Trophoblast cell (in vitro differentiated cells and primary cell): ENCODE measurements at regions not wholly inside any gene's neighbourhood (a gene's known extent, or its start where the extent isn't known, plus 50 kb on each side); places are given as distances from the start of the nearest gene placed in this dataset.
A peak's percentile ranks its signal among the peaks of the same experiment; 100 is the strongest.
"Not testable (repeated sequence)": the region's sequence is repeated elsewhere in the genome, so short reads cannot be mapped to it uniquely, and the experiment has no call there.

Experiments used
- DNase-seq, 2 donors: peaks; one replicate each; pipeline ENCODE4 v3.0.0-alpha.2; 2016
- H2AFZ ChIP-seq: 2 replicates; pipeline ENCODE4 v1.6.1; 2013; ENCODE audit warnings: low read length, moderate library complexity, mild to moderate bottlenecking; ENCODE audit not compliant: insufficient read depth, poor library complexity
- H2AK5ac ChIP-seq: 2 replicates; pipeline ENCODE4 v1.6.1; 2013; ENCODE audit warnings: mild to moderate bottlenecking, low read length
- H2BK120ac ChIP-seq: 2 replicates; pipeline ENCODE4 v1.6.1; 2013; ENCODE audit warnings: low read length, mild to moderate bottlenecking, moderate library complexity; ENCODE audit not compliant: insufficient read depth, poor library complexity
- H2BK12ac ChIP-seq: 2 replicates; pipeline ENCODE4 v1.6.1; 2013; ENCODE audit warnings: mild to moderate bottlenecking, low read length, moderate library complexity
- H2BK5ac ChIP-seq: 2 replicates; pipeline ENCODE4 v1.6.1; 2013; ENCODE audit warnings: low read length, low read depth, moderate library complexity, mild to moderate bottlenecking; ENCODE audit not compliant: poor library complexity
- H3K14ac ChIP-seq: 2 replicates; pipeline ENCODE4 v1.6.1; 2013; ENCODE audit warnings: mild to moderate bottlenecking, low read length
- H3K18ac ChIP-seq: 2 replicates; pipeline ENCODE4 v1.6.1; 2013; ENCODE audit warnings: mild to moderate bottlenecking, low read length
- H3K23ac ChIP-seq: 2 replicates; pipeline ENCODE4 v1.6.1; 2013; ENCODE audit warnings: low read length
- H3K27ac ChIP-seq: 2 replicates; pipeline ENCODE4 v1.5.1; 2013; ENCODE audit warnings: low read depth, mild to moderate bottlenecking, inconsistent platforms, low read length, moderate library complexity
- H3K27me3 ChIP-seq: 2 replicates; pipeline ENCODE4 v1.6.1; 2013; ENCODE audit warnings: inconsistent platforms, mild to moderate bottlenecking, low read length, moderate library complexity; ENCODE audit not compliant: insufficient read depth
- H3K36me3 ChIP-seq, 2 experiments: 1 replicate in 1 of 2; 2 replicates in 1 of 2; pipeline ENCODE4 v1.6.1; 2013; ENCODE audit warnings: low read length in 2 of 2, mild to moderate bottlenecking in 2 of 2, moderate library complexity in 1 of 2; ENCODE audit not compliant: insufficient read depth in 2 of 2, control insufficient read depth in 1 of 2
- H3K4ac ChIP-seq: 2 replicates; pipeline ENCODE4 v1.6.1; 2013; ENCODE audit warnings: low read depth, mild to moderate bottlenecking, low read length, moderate library complexity
- H3K4me1 ChIP-seq, 2 experiments: 1 replicate in 1 of 2; 2 replicates in 1 of 2; pipeline ENCODE4 v1.6.1; 2013; ENCODE audit warnings: low read length in 2 of 2, mild to moderate bottlenecking in 2 of 2, moderate library complexity in 1 of 2; ENCODE audit not compliant: insufficient read depth in 2 of 2, control insufficient read depth in 1 of 2
- H3K4me2 ChIP-seq: 2 replicates; pipeline ENCODE4 v1.6.1; 2013; ENCODE audit warnings: inconsistent platforms, mild to moderate bottlenecking, low read length, moderate library complexity
- H3K4me3 ChIP-seq: 2 replicates; pipeline ENCODE4 v1.5.1; 2013; ENCODE audit warnings: mild to moderate bottlenecking, low read depth, low read length, inconsistent platforms
- H3K79me1 ChIP-seq: one replicate; pipeline ENCODE4 v1.6.1; 2013; ENCODE audit warnings: low read length
- H3K79me2 ChIP-seq: 2 replicates; pipeline ENCODE4 v1.6.1; 2013; ENCODE audit warnings: low read length, mild to moderate bottlenecking; ENCODE audit not compliant: control insufficient read depth, insufficient read depth, poor library complexity
- H3K9ac ChIP-seq: 2 replicates; pipeline ENCODE4 v1.6.1; 2013; ENCODE audit warnings: mild to moderate bottlenecking, low read length
- H3K9me3 ChIP-seq: 2 replicates; pipeline ENCODE4 v1.6.1; 2013; ENCODE audit warnings: low read depth, mild to moderate bottlenecking, control low read depth, inconsistent platforms, low read length; ENCODE audit not compliant: insufficient read depth
- H4K12ac ChIP-seq: 2 replicates; pipeline ENCODE4 v1.6.1; 2013; ENCODE audit warnings: low read depth, mild to moderate bottlenecking, low read length, moderate library complexity
- H4K8ac ChIP-seq: 2 replicates; pipeline ENCODE4 v1.6.1; 2013; ENCODE audit warnings: low read depth, mild to moderate bottlenecking, low read length, moderate library complexity
- H4K91ac ChIP-seq: one replicate; pipeline ENCODE4 v1.6.1; 2013; ENCODE audit warnings: low read depth, mild to moderate bottlenecking, low read length, moderate library complexity
- WGBS: extraction: QIAGEN DNeasy Blood & Tissue Kit; methylation state at CpG from one replicate; pipeline ENCODE4 v1.1.7; 2013; ENCODE audit warnings: missing lambda C conversion rate; ENCODE audit not compliant: insufficient read length, insufficient coverage; ENCODE audit errors: extremely low coverage; 5-methylcytosine and 5-hydroxymethylcytosine counted together

DNA sequence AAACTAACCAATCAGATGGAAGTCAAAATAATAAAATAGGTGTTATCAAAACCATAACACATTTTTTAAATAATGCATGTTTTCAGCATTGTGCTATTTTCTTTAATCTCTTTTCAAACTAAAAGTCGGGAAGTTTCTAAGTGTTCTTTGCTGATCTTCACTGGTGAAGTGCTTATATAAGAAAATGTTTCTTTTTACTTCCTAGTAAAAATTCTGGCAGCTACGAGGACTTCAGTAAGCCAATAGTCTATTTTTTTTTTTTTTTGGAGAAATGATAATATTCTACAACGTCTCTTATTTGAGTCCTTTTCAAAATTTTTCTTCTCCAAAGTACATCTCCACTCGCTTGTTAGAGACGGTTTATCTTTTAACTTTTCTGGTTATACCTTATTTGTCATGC is 448.0 kb downstream of the SLC6A15 start:
- H4K8ac ChIP-seq: no peak overlapping the region
- no CpG with 5 or more reads among the region's 5 CpGs for WGBS

DNA sequence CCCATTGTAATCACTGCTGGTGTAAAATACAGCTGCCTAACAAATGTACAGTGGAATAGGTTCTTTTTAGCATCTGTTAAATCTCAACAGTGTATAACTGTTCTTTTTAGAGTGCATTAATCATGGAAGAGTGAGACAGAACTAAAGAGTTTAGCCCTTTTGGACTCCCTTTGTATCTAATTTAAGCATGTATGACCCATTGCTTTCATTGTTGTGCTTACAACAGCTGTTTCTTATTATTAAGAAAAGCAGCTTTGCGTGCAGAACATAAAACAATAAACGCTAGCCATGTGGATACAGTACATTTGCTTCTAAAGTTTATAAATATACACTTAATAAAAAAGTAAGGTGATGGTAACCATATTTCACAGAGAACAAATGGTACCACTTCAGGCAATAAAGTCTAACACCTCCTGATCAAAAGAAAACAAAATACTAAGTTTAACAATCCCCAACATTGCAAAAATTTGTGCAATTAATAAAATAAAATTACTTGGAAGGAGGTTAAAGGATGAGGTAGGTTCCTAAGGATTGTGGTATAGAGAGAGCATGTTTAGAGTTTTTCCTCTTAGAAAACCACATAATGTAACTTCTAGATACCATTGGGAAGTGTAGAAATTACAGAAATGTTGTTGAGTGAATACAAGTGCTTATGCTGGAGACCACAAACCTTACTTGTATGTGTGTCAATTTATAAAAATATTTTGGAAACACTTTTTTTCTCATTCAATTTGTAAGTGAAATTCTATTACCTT is 448.7 kb downstream of the SLC6A15 start:
- no peak overlapping the region for H2BK5ac ChIP-seq
- no peaks in the 10 kb centered on the region for H3K79me1 ChIP-seq
- H3K79me2 ChIP-seq: no peaks in the 10 kb centered on the region
- H4K91ac ChIP-seq: no peak overlapping the region
- H3K4me2 ChIP-seq: no peak overlapping the region
- H3K4me1 ChIP-seq: no peaks in the 10 kb centered on the region
- no peak overlapping the region for H2BK12ac ChIP-seq
- no peak overlapping the region for H3K18ac ChIP-seq
- H4K8ac ChIP-seq: no peak overlapping the region
- H2AK5ac ChIP-seq: no peak overlapping the region
- no peak overlapping the region for H2BK120ac ChIP-seq
- DNase-seq: no peak
- WGBS: no CpG with 5 or more reads among the region's 2 CpGs
- no peak overlapping the region for H3K9ac ChIP-seq
- H3K4ac ChIP-seq: no peak overlapping the region
- H3K27me3 ChIP-seq: no peaks in the 10 kb centered on the region
- no peak overlapping the region for H3K23ac ChIP-seq
- no peaks in the 10 kb centered on the region for H3K36me3 ChIP-seq
- H4K12ac ChIP-seq: no peak overlapping the region
- H3K9me3 ChIP-seq: no peaks in the 10 kb centered on the region
- H3K14ac ChIP-seq: no peak overlapping the region
- H2AFZ ChIP-seq: no peak overlapping the region
- H3K4me3 ChIP-seq: no peak overlapping the region
- H3K27ac ChIP-seq: no peak overlapping the region

More for the DNA sequence above, 448.0 kb downstream of the SLC6A15 start:
- no peaks in the 10 kb centered on the region for H3K79me2 ChIP-seq
- no peak overlapping the region for H2BK120ac ChIP-seq
- H3K4me2 ChIP-seq: no peak overlapping the region
- H3K36me3 ChIP-seq: no peaks in the 10 kb centered on the region
- H3K23ac ChIP-seq: no peak overlapping the region
- H4K12ac ChIP-seq: no peak overlapping the region
- H2BK5ac ChIP-seq: no peak overlapping the region
- DNase-seq: no peak
- H2BK12ac ChIP-seq: no peak overlapping the region
- H4K91ac ChIP-seq: no peak overlapping the region
- no peak overlapping the region for H3K14ac ChIP-seq
- H3K4me3 ChIP-seq: no peak overlapping the region
- H3K27me3 ChIP-seq: no peaks in the 10 kb centered on the region
- no peak overlapping the region for H3K4ac ChIP-seq
- no peak overlapping the region for H3K9ac ChIP-seq
- H2AFZ ChIP-seq: no peak overlapping the region
- no peaks in the 10 kb centered on the region for H3K4me1 ChIP-seq
- no peak overlapping the region for H3K18ac ChIP-seq
- no peaks in the 10 kb centered on the region for H3K79me1 ChIP-seq
- H3K9me3 ChIP-seq: no peaks in the 10 kb centered on the region
- H2AK5ac ChIP-seq: no peak overlapping the region
- H3K27ac ChIP-seq: no peak overlapping the region

DNA sequence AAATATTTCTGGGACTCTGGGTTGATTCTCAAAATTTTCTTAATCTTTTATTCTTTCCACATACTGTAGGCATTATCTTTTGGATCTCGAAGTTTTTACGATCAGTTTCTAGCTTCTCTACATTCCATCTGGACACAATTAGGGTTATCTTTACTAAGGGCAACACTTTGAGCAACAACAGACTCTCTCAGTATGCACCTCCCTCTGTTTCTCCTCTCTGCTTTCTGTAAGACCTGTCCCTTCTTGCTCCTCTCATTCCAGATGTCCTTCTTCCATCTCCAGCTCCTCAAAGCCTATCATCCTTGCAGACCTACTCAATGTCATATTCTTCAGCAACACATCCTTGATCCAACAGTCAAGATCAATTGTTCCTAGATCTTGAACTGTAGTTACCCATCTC is 457.0 kb downstream of the SLC6A15 start:
- no peaks in the 10 kb centered on the region for H3K36me3 ChIP-seq
- H2BK120ac ChIP-seq: no peak overlapping the region
- H3K27me3 ChIP-seq: no peaks in the 10 kb centered on the region
- H3K18ac ChIP-seq: no peak overlapping the region
- no peak overlapping the region for H3K4me2 ChIP-seq
- no peak overlapping the region for H3K4me3 ChIP-seq
- H3K9ac ChIP-seq: no peak overlapping the region
- no peak overlapping the region for H4K12ac ChIP-seq
- H3K14ac ChIP-seq: no peak overlapping the region
- no peak overlapping the region for H2AK5ac ChIP-seq
- no peaks in the 10 kb centered on the region for H3K79me1 ChIP-seq
- no peak overlapping the region for H2AFZ ChIP-seq
- no peaks in the 10 kb centered on the region for H3K4me1 ChIP-seq
- H3K9me3 ChIP-seq: no peaks in the 10 kb centered on the region
- no peaks in the 10 kb centered on the region for H3K79me2 ChIP-seq
- no peak overlapping the region for H2BK12ac ChIP-seq
- DNase-seq: no peak
- H4K91ac ChIP-seq: no peak overlapping the region
- no peak overlapping the region for H4K8ac ChIP-seq
- no peak overlapping the region for H3K27ac ChIP-seq
- H3K23ac ChIP-seq: no peak overlapping the region
- H2BK5ac ChIP-seq: no peak overlapping the region
- WGBS: no CpG with 5 or more reads among the region's 2 CpGs
- no peak overlapping the region for H3K4ac ChIP-seq

DNA sequence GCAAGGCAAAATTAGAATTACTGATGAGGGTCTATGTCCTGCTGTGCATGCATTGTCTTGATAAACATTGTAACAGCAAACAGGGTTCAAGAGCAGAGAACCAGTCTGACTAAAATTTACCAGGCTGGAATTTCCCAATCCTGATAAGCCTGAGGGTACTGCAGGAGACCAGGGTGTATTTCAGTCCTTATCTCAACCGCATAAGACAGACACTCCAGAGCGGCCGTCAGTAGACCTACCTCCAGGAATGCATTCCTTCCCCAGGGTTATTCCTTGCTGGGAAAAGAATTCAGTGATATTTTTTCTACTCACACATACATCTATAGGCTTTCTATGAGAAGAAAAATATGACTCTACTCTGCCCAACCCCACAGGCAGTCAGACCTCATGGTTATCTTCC is 466.1 kb downstream of the SLC6A15 start:
- H3K23ac ChIP-seq, H3K9me3 ChIP-seq: not testable (repeated sequence)
- no CpG with 5 or more reads among the region's 3 CpGs for WGBS

More for the DNA sequence above, 466.1 kb downstream of the SLC6A15 start:
- not testable (repeated sequence) for H3K4me1 ChIP-seq, H3K14ac ChIP-seq, H4K12ac ChIP-seq, H3K4me3 ChIP-seq, H2AK5ac ChIP-seq, H3K79me2 ChIP-seq, H4K8ac ChIP-seq, H3K9ac ChIP-seq, H3K4me2 ChIP-seq, H4K91ac ChIP-seq, H3K4ac ChIP-seq, H3K18ac ChIP-seq, H2AFZ ChIP-seq, H3K36me3 ChIP-seq, H3K27me3 ChIP-seq, H2BK120ac ChIP-seq, H2BK12ac ChIP-seq, H3K79me1 ChIP-seq, H2BK5ac ChIP-seq
- DNase-seq: peak; percentile 38 to 46
- H3K27ac ChIP-seq: peak overlapping the region; percentile 47
